Body of pancreas (tissue), 4 donors: ENCODE measurements at regions not wholly inside any gene's neighbourhood (a gene's known extent, or its start where the extent isn't known, plus 50 kb on each side); places are given as distances from the start of the nearest gene placed in this dataset.

Source experiments
- ATAC-seq: fragments of 150-250 bp; one replicate; pipeline ENCODE4 v1.9.1; 2016
- DNase-seq, 4 donors: peaks; one replicate each; pipeline ENCODE4 v3.0.0-alpha.2; 2019
- H3K27ac ChIP-seq, 4 donors: fragments of 200-600 bp; sonication (generic); 1 replicate in 3 of 4; 2 replicates in 1 of 4; pipeline versions ENCODE4 v1.5.1 to v1.6.1; 2016 to 2019; ENCODE audit warnings: mild to moderate bottlenecking in 1 of 4, mixed read lengths in 1 of 4, moderate library complexity in 1 of 4
- H3K27me3 ChIP-seq, 2 donors: fragments of 200-600 bp; sonication (generic); one replicate each; pipeline ENCODE4 v1.6.0; 2016; ENCODE audit warnings: mild to moderate bottlenecking in 1 of 2
- H3K36me3 ChIP-seq, 2 donors: fragments of 200-600 bp; sonication (generic); replicated peaks in 1 of 2; 2 replicates each; pipeline ENCODE4 v1.5.1; 2016; ENCODE audit warnings: low read depth in 2 of 2; ENCODE audit not compliant: insufficient read depth in 1 of 2
- H3K4me1 ChIP-seq: fragments of 200-600 bp; sonication (generic); one replicate; pipeline ENCODE4 v1.6.0; 2016
- H3K4me3 ChIP-seq, 2 donors: fragments of 200-600 bp; sonication (generic); 1 replicate in 1 of 2; 2 replicates in 1 of 2; pipeline ENCODE4 v1.5.1; 2016 to 2019
- H3K9me3 ChIP-seq, 3 donors: fragments of 200-600 bp; sonication (generic); 1 replicate in 2 of 3; 2 replicates in 1 of 3; pipeline ENCODE4 v1.5.1; 2016
- CTCF ChIP-seq, 7 experiments: fragments of 450-650 bp in 4 of 7; fragments of 200-600 bp in 3 of 7; sonication (generic) in 3 of 7; IDR thresholded peaks; one replicate each; pipeline ENCODE4 v1.5.1; 2016 to 2019; ENCODE audit warnings: antibody characterized with exemption in 7 of 7
- POLR2A ChIP-seq, 3 donors: fragments of 450-650 bp; IDR thresholded peaks; one replicate each; pipeline ENCODE4 v1.6.1; 2016; ENCODE audit warnings: antibody characterized with exemption in 3 of 3, mild to moderate bottlenecking in 2 of 3
- WGBS, 2 donors: methylation state at CpG; one replicate each; pipeline ENCODE4 v1.1.5; 2017; 5-methylcytosine and 5-hydroxymethylcytosine counted together
- intact Hi-C: fragments of 100-400 bp; cut with DNase I; formaldehyde crosslinking; loops from one replicate; pipeline ENCODE4 v1.15.1; 2023

- 61 to 65% methylated on average over 11 of the region's 11 CpGs for WGBS, 2 donors
- no peaks in the 10 kb centered on the region for H3K4me1 ChIP-seq
- no peaks in the 10 kb centered on the region for H3K36me3 ChIP-seq
- no peak overlapping the region for H3K4me3 ChIP-seq
- H3K27me3 ChIP-seq: no peaks in the 10 kb centered on the region
- no peak for DNase-seq
- intact Hi-C loops: no loop called here
- TF ChIP-seq POLR2A (IDR thresholded peaks at IDR 0.05) (no peak), CTCF (IDR thresholded peaks at IDR 0.05) (no peak)
- H3K9me3 ChIP-seq: no peaks in the 10 kb centered on the region
- no peak overlapping the region for H3K27ac ChIP-seq
- ATAC-seq: no peak
Measured at GRCh38 chr13:102968572-102969228, 97.5 kb downstream of the SLC10A2 start.

- no peaks in the 10 kb centered on the region for H3K36me3 ChIP-seq
- H3K4me3 ChIP-seq: no peak overlapping the region
- no peaks in the 10 kb centered on the region for H3K9me3 ChIP-seq
- TF ChIP-seq POLR2A (IDR thresholded peaks at IDR 0.05) (no peak), CTCF (IDR thresholded peaks at IDR 0.05) (no peak)
- ATAC-seq: no peak
- H3K27ac ChIP-seq: no peak overlapping the region
- no peak for DNase-seq
- no peaks in the 10 kb centered on the region for H3K4me1 ChIP-seq
- H3K27me3 ChIP-seq: no peaks in the 10 kb centered on the region
- 69 to 76% methylated on average over 2 of the region's 2 CpGs for WGBS, 2 donors
- intact Hi-C loops: no loop called here
Measured at GRCh38 chr13:102965802-102966201, 100.4 kb downstream of the SLC10A2 start.

DNA sequence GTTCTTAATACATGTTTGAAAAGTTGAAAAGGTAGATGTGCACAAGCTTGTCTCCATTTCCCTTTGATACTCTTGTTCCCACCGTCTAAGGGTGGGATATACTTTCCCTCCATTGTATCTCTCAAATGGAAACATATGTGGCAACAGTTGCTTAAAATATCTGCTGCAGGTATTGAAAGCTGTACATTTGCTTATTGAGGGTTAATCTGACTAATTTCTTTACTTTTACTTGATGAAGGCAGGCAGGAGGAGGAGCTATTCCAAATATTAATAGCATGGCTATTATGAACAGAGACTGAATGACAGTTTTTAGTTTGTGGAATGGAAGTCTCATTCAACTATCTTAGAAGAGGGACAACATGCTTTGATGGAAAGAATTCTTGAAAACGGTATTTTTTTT is 103.8 kb downstream of the SLC10A2 start:
- Histone ChIP-seq H3K27ac (no peak overlapping the region), H3K27me3 (no peaks in the 10 kb centered on the region), H3K36me3 (no peaks in the 10 kb centered on the region), H3K4me1 (no peaks in the 10 kb centered on the region), H3K9me3 (no peaks in the 10 kb centered on the region), H3K4me3 (no peak overlapping the region)
- ATAC-seq: no peak
- DNase-seq: no peak
- no peak for TF ChIP-seq POLR2A (IDR thresholded peaks at IDR 0.05)
- intact Hi-C loops: no loop called here
- 40 to 62% methylated on average over 2 of the region's 2 CpGs for WGBS, 2 donors

GRCh38 chr13:102960959-102961358 is 105.3 kb downstream of the SLC10A2 start:
- Histone ChIP-seq H3K4me3 (no peak overlapping the region), H3K27ac (no peak overlapping the region), H3K36me3 (no peaks in the 10 kb centered on the region), H3K9me3 (no peaks in the 10 kb centered on the region), H3K27me3 (no peaks in the 10 kb centered on the region), H3K4me1 (no peaks in the 10 kb centered on the region)
- DNase-seq (no peak), ATAC-seq (no peak)
- WGBS, 2 donors: 53 to 63% methylated on average over 4 of the region's 4 CpGs
- TF ChIP-seq CTCF (IDR thresholded peaks at IDR 0.05): no peak
- TF ChIP-seq POLR2A (IDR thresholded peaks at IDR 0.05): no peak
- intact Hi-C loops: no loop called here

DNA sequence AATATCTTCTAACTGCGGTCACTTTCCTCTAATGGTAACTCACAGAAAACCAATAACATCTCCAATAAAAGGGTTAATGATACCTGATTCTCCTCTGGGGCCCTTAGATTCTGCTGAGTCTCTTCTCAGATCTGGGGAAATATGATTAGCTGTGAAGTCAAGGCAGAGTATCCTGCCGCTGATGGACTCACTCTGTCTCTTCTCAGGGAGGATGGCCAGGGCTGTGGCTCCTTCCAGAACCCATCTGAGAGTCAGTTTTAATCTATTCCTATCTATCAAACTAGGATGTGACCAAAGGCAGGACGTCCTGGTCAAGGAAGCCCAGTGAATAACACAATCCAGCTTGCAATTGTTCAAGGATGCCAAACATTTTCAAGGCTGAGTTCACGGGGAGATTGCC is 109.8 kb downstream of the SLC10A2 start:
- TF ChIP-seq CTCF (IDR thresholded peaks at IDR 0.05) (no peak), POLR2A (IDR thresholded peaks at IDR 0.05) (no peak)
- no peak for DNase-seq
- H3K27me3 ChIP-seq: no peaks in the 10 kb centered on the region
- H3K27ac ChIP-seq: no peak overlapping the region
- no peak overlapping the region for H3K4me3 ChIP-seq
- intact Hi-C loops: no loop called here
- no peak for ATAC-seq
- no peaks in the 10 kb centered on the region for H3K4me1 ChIP-seq
- WGBS, 2 donors: 53 to 59% methylated on average over 4 of the region's 4 CpGs
- no peaks in the 10 kb centered on the region for H3K36me3 ChIP-seq
- no peaks in the 10 kb centered on the region for H3K9me3 ChIP-seq
